SK-MEL-5 (cell line): ENCODE measurements at regions not wholly inside any gene's neighbourhood (a gene's known extent, or its start where the extent isn't known, plus 50 kb on each side); places are given as distances from the start of the nearest gene placed in this dataset.

Source experiments
- DNase-seq: peaks from one replicate; pipeline ENCODE4 v3.0.0-alpha.2; 2016; ENCODE audit warnings: low read depth, low spot score
- in situ Hi-C: cut with HindIII; loops from 2 replicates; pipeline ENCODE4 v1.10.0; 2016; ENCODE audit warnings: low sequenced_read_pairs, high pct_unique_total_duplicates, low pct_unique_long_range_greater_than_20kb

- in situ Hi-C loops = no loop called here
These were observed 51.2 kb upstream of the PRKG1 start for GRCh38 chr10:51022933-51023585.

DNA sequence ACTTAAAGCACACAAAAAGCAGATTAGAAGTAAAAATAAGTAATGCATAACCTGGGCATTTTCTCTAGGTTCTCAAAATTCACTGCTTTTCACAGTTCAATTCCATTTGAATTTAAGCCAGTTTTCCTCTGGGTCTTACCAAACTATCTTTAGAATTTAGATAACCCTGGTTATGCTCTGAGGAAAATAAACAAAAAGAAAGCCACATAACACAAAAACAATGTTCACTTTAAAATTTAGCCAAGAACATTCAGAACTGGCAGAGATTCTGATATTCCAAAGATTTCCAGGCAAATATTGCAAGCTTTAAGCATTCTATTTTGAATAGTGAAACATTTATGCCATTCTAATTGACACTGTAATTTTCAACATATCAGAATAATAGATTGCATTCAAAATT lies 50.7 kb upstream of the PRKG1 start:
- in situ Hi-C loops = no loop called here

More at GRCh38 chr10:51022933-51023585, 51.2 kb upstream of the PRKG1 start:
- no peak for DNase-seq

More for the DNA sequence above, 50.7 kb upstream of the PRKG1 start:
- DNase-seq = no peak
